Lower leg skin (tissue), 4 donors: ENCODE measurements at regions not wholly inside any gene's neighbourhood (a gene's known extent, or its start where the extent isn't known, plus 50 kb on each side); places are given as distances from the start of the nearest gene placed in this dataset.

Experiments used
- DNase-seq, 2 donors: peaks; one replicate each; pipeline ENCODE4 v3.0.0-alpha.2; 2019; ENCODE audit warnings: low spot score in 2 of 2
- H3K4me3 ChIP-seq: fragments of 200-600 bp; sonication (generic); 2 replicates; pipeline ENCODE4 v1.5.1; 2017; ENCODE audit warnings: mild to moderate bottlenecking, low read depth; ENCODE audit not compliant: poor library complexity, severe bottlenecking
- POLR2A ChIP-seq, 2 donors: fragments of 450-650 bp; IDR thresholded peaks; one replicate each; pipeline ENCODE4 v1.6.1; 2016 to 2017; ENCODE audit warnings: antibody characterized with exemption in 2 of 2, mild to moderate bottlenecking in 1 of 2, moderate library complexity in 1 of 2
- WGBS, 2 donors: methylation state at CpG; one replicate each; pipeline ENCODE4 v1.1.5; 2018; 5-methylcytosine and 5-hydroxymethylcytosine counted together
- intact Hi-C: fragments of 100-400 bp; cut with DNase I; formaldehyde crosslinking; loops from one replicate; pipeline ENCODE4 v1.15.0; 2023; ENCODE audit warnings: low total_unique reads
- TF ChIP-seq, protein P1 (sequence below), 3 donors: fragments of 450-650 bp; IDR thresholded peaks; one replicate each; pipeline ENCODE4 v1.5.1; 2016; ENCODE audit warnings: antibody characterized with exemption in 3 of 3, mild to moderate bottlenecking in 3 of 3, moderate library complexity in 2 of 3

GRCh38 chr4:11587797-11588196 lies 159.1 kb upstream of the HS3ST1 start:
- no peak overlapping the region for H3K4me3 ChIP-seq
- intact Hi-C loops, result no loop called here
- WGBS, 2 donors, result 90% methylated on average over 5 of the region's 5 CpGs
- TF ChIP-seq POLR2A (IDR thresholded peaks at IDR 0.05), result no peak
- TF ChIP-seq, protein P1, sequence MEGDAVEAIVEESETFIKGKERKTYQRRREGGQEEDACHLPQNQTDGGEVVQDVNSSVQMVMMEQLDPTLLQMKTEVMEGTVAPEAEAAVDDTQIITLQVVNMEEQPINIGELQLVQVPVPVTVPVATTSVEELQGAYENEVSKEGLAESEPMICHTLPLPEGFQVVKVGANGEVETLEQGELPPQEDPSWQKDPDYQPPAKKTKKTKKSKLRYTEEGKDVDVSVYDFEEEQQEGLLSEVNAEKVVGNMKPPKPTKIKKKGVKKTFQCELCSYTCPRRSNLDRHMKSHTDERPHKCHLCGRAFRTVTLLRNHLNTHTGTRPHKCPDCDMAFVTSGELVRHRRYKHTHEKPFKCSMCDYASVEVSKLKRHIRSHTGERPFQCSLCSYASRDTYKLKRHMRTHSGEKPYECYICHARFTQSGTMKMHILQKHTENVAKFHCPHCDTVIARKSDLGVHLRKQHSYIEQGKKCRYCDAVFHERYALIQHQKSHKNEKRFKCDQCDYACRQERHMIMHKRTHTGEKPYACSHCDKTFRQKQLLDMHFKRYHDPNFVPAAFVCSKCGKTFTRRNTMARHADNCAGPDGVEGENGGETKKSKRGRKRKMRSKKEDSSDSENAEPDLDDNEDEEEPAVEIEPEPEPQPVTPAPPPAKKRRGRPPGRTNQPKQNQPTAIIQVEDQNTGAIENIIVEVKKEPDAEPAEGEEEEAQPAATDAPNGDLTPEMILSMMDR (IDR thresholded peaks at IDR 0.05), result no peak
- no peak for DNase-seq

DNA sequence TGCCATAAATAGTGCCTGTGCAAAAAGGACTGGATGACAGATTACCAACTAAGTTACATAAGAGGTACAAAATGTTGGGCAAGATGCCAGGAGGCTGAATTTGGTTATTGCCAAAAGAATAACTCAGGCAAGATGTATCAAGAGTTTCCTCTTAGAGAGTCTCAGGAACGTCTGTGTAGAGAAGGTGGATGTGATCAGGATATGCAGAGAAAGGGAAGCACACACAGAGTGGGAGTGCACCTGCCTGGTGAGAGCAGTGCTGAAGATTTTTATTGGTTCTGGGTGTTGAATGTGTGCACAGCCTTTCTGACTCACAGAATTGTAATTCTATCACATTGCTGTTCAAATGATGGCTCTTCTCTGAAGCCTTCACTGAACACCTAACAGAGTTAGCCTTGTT lies 156.8 kb upstream of the HS3ST1 start:
- WGBS, 2 donors, result 0 to 3% methylated on average over 1 of the region's 1 CpG
- intact Hi-C loops, result no loop called here
- no peak for TF ChIP-seq POLR2A (IDR thresholded peaks at IDR 0.05)
- TF ChIP-seq, protein P1 (IDR thresholded peaks at IDR 0.05), result no peak
- peak in 1 of 2 donors; percentile 21 for DNase-seq
- H3K4me3 ChIP-seq, result no peak overlapping the region

- no peak overlapping the region for H3K4me3 ChIP-seq
- no peak for TF ChIP-seq POLR2A (IDR thresholded peaks at IDR 0.05)
- TF ChIP-seq, protein P1 (IDR thresholded peaks at IDR 0.05), result no peak
- intact Hi-C loops, result no loop called here
- no peak for DNase-seq
These were observed 139.8 kb upstream of the HS3ST1 start for GRCh38 chr4:11568511-11568910.

DNA sequence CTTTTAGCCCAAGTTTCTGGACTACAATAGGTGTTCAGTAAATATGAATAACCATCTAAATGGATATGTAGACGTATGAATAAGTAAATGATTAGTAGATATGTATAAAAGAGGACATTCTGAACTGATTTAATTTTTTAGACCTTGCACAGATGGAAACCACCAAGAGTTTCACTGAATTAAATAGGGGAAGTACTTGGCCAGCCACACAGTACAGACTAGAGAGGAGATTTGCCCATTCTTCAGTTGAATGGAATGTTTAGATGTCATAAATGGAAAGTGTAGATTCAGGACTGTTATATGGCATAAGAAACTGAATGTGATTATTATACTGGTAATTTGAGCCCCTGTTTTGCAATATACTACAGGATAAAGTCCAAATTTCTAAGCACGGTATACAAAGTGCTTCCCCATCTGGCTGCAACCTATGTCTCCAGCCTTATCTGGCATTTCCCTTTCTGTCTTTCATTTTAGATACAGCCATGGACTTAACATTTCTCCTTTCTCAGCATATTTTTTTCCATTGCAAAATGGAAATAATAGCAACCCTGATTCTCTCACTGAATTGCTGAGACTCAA lies 137.8 kb upstream of the HS3ST1 start:
- WGBS, 2 donors, result 47% methylated on average over 2 of the region's 2 CpGs
- no peak for TF ChIP-seq POLR2A (IDR thresholded peaks at IDR 0.05)
- TF ChIP-seq, protein P1 (IDR thresholded peaks at IDR 0.05), result no peak
- no peak overlapping the region for H3K4me3 ChIP-seq
- DNase-seq, result no peak
- intact Hi-C loops, result no loop called here

DNA sequence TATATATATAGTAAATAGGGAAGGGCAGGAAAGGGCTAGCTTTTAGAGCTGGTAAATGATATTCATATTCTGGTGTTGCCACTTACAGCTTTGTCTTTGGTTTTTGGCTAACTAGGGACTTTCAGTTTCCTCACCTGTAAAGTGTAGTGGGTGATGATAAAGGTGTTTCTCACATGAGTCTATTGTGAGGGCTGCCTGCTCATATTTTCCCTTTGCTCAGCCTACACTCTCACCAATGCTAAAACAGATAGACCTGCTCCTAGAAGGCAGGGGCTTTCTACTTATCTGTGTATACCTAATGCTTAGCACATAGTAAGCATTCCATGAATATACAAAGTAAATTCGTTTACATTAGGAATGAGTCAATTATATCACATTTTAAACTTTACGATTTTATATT lies 137.2 kb upstream of the HS3ST1 start:
- WGBS, 2 donors, result 82 to 89% methylated on average over 2 of the region's 2 CpGs
- TF ChIP-seq, protein P1 (IDR thresholded peaks at IDR 0.05), result no peak
- TF ChIP-seq POLR2A (IDR thresholded peaks at IDR 0.05), result no peak
- no peak overlapping the region for H3K4me3 ChIP-seq
- intact Hi-C loops, result no loop called here
- DNase-seq, result no peak

- DNase-seq, result no peak
- TF ChIP-seq POLR2A (IDR thresholded peaks at IDR 0.05), result no peak
- TF ChIP-seq, protein P1 (IDR thresholded peaks at IDR 0.05), result no peak
- no peak overlapping the region for H3K4me3 ChIP-seq
- intact Hi-C loops, result no loop called here
- WGBS, 2 donors, result 84 to 85% methylated on average over 1 of the region's 1 CpG
These were observed 136.5 kb upstream of the HS3ST1 start for GRCh38 chr4:11565213-11565612.
